ENCODE measurements at regions not wholly inside any gene's neighbourhood (a gene's known extent, or its start where the extent isn't known, plus 50 kb on each side); places are given as distances from the start of the nearest gene placed in this dataset.

DNA sequence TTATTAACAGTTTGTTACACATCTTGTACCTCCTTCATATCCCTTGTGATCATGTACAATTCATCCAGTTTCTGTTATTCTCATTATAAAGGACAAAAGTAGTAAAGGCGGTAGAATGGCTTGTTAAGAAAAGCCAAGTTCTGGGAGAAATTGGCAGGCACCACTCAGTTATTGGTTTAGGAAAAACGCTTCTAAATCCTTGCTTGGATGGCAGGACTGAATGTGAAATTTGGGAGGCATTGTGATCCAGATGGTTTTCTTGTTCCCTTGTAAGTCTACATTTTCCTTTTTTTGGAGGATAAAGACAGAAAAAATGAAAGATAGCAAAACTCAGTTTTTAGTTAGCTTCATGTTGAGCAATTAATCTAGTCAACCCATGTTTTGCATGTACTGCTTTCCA lies 130.2 kb downstream of the MAT2B start:
- Histone ChIP-seq H3K9me2 (replicated peaks; ENCODE audit: insufficient read depth, low read length) (no peaks in the 10 kb centered on the region), H3K9me3 (ENCODE audit: insufficient read depth, low read length) (no peaks in the 10 kb centered on the region), H3K36me3 (ENCODE audit: low read length) (no peaks in the 10 kb centered on the region), H3K27ac (ENCODE audit: low read depth, low read length) (no peak overlapping the region), H3K79me2 (ENCODE audit: insufficient read depth, low read length) (no peaks in the 10 kb centered on the region), H3F3A (ENCODE audit: insufficient read depth) (no peaks in the 10 kb centered on the region), H4K20me1 (ENCODE audit: low read depth, low read length) (no peaks in the 10 kb centered on the region), H3K9ac (ENCODE audit: low read length) (no peak overlapping the region), H3K4me2 (ENCODE audit: low read depth, low read length, poor library complexity, severe bottlenecking) (no peak overlapping the region), H2AFZ (ENCODE audit: low read depth, low read length, severe bottlenecking) (no peak overlapping the region), H3K4me3 (ENCODE audit: insufficient read depth, low read length, poor library complexity, severe bottlenecking) (no peak overlapping the region), H3K27me3 (ENCODE audit: low read length) (no peaks in the 10 kb centered on the region)
- TF ChIP-seq EZH2phosphoT487 (conservative IDR thresholded peaks at IDR 0.05; ENCODE audit: low read length) = no peak
- TF ChIP-seq, protein P1, sequence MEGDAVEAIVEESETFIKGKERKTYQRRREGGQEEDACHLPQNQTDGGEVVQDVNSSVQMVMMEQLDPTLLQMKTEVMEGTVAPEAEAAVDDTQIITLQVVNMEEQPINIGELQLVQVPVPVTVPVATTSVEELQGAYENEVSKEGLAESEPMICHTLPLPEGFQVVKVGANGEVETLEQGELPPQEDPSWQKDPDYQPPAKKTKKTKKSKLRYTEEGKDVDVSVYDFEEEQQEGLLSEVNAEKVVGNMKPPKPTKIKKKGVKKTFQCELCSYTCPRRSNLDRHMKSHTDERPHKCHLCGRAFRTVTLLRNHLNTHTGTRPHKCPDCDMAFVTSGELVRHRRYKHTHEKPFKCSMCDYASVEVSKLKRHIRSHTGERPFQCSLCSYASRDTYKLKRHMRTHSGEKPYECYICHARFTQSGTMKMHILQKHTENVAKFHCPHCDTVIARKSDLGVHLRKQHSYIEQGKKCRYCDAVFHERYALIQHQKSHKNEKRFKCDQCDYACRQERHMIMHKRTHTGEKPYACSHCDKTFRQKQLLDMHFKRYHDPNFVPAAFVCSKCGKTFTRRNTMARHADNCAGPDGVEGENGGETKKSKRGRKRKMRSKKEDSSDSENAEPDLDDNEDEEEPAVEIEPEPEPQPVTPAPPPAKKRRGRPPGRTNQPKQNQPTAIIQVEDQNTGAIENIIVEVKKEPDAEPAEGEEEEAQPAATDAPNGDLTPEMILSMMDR (IDR thresholded peaks at IDR 0.05; ENCODE audit: insufficient read depth, low read length, poor library complexity, severe bottlenecking) = no peak

DNA sequence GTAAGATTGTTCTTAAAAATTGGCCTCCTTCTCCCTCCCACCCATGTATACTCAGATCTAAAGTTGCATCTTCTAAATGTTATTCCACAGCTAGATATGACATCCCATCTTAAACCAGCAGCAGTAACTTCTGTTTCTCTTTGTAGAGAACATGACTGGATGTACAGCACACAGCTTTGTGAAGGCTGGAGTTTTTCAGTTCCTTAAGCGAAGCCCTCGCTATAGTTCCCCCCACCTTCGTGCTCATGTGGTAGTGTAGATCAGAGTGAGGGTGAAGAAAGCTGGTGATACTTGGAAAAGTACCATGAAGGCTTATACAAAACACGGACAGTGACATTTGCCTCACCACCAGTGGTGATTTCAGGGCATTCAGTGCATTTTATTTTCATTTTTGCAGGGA lies 137.5 kb downstream of the MAT2B start:
- no peak overlapping the region for H3K4me2 ChIP-seq (ENCODE audit: low read depth, low read length, poor library complexity, severe bottlenecking)
- TF ChIP-seq, protein P1 (IDR thresholded peaks at IDR 0.05; ENCODE audit: insufficient read depth, low read length, poor library complexity, severe bottlenecking) = no peak
- TF ChIP-seq EZH2phosphoT487 (conservative IDR thresholded peaks at IDR 0.05; ENCODE audit: low read length) = no peak

DNA sequence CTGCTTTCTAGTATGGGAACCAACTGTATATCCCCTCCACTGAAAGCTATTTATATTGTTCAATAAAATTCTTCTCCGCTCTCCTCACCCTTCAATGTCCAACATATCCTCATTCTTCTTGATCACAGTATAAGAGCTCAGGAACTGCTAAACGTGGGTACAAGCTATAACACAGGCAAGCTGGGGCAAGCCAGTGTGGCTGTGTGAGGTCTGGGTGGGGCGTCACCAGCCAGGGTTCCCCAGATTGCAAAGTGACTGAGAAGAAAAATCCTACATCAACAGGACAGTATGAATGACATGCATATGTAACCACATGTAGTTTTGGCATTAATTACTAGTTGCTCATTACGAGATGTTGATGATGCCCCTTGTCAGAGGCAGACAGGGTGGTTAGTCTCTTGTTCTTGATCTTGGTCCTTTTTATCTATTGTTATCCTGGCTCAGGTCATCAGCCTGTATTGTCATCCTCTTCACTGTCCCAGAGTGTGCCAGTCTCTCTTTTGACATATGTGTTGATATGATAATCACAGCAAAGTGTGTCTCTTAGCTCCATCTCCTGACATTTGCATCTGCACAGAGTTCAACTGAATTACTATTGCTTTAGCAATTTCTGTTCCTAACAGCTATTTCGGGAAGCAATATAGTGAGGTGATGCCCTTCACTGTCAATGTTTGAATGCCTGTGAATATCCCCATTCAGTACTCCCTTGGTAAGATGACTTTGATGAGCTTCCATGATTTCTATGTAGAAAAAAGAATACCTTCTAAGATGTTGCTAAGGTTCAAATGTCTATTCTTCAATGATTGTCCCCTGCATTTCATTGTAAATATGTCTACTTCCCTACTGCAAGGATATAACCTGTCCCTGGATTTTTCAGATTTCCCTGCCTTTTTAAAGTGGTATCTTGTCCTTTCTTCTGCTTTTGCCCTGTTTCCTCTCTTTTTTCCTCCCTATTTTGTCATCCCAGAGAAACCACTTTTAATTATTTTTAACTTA lies 140.3 kb downstream of the MAT2B start:
- no peaks in the 10 kb centered on the region for H3F3A ChIP-seq (ENCODE audit: insufficient read depth)
- no peaks in the 10 kb centered on the region for H4K20me1 ChIP-seq (ENCODE audit: low read depth, low read length)
- H2AFZ ChIP-seq (ENCODE audit: low read depth, low read length, severe bottlenecking) = no peak overlapping the region
- H3K9me2 ChIP-seq (replicated peaks; ENCODE audit: insufficient read depth, low read length) = no peaks in the 10 kb centered on the region
- H3K4me3 ChIP-seq (ENCODE audit: insufficient read depth, low read length, poor library complexity, severe bottlenecking) = no peak overlapping the region
- H3K27ac ChIP-seq (ENCODE audit: low read depth, low read length) = no peak overlapping the region
- no peak overlapping the region for H3K9ac ChIP-seq (ENCODE audit: low read length)
- H3K4me2 ChIP-seq (ENCODE audit: low read depth, low read length, poor library complexity, severe bottlenecking) = no peak overlapping the region
- no peaks in the 10 kb centered on the region for H3K9me3 ChIP-seq (ENCODE audit: insufficient read depth, low read length)
- no peaks in the 10 kb centered on the region for H3K36me3 ChIP-seq (ENCODE audit: low read length)
- TF ChIP-seq, protein P1 (IDR thresholded peaks at IDR 0.05; ENCODE audit: insufficient read depth, low read length, poor library complexity, severe bottlenecking) = no peak
- no peak for TF ChIP-seq EZH2phosphoT487 (conservative IDR thresholded peaks at IDR 0.05; ENCODE audit: low read length)
- no peaks in the 10 kb centered on the region for H3K27me3 ChIP-seq (ENCODE audit: low read length)
- H3K79me2 ChIP-seq (ENCODE audit: insufficient read depth, low read length) = no peaks in the 10 kb centered on the region

More for the DNA sequence above, 137.5 kb downstream of the MAT2B start:
- Histone ChIP-seq H3F3A (ENCODE audit: insufficient read depth) (no peaks in the 10 kb centered on the region), H3K9me3 (ENCODE audit: insufficient read depth, low read length) (no peaks in the 10 kb centered on the region), H3K36me3 (ENCODE audit: low read length) (no peaks in the 10 kb centered on the region), H3K27ac (ENCODE audit: low read depth, low read length) (no peak overlapping the region), H3K9me2 (replicated peaks; ENCODE audit: insufficient read depth, low read length) (no peaks in the 10 kb centered on the region), H3K79me2 (ENCODE audit: insufficient read depth, low read length) (no peaks in the 10 kb centered on the region), H3K9ac (ENCODE audit: low read length) (no peak overlapping the region), H4K20me1 (ENCODE audit: low read depth, low read length) (no peaks in the 10 kb centered on the region), H3K27me3 (ENCODE audit: low read length) (no peaks in the 10 kb centered on the region), H2AFZ (ENCODE audit: low read depth, low read length, severe bottlenecking) (no peak overlapping the region), H3K4me3 (ENCODE audit: insufficient read depth, low read length, poor library complexity, severe bottlenecking) (no peak overlapping the region)

Measured in SU-DHL-6 (cell line).